ENCODE measurements at regions not wholly inside any gene's neighbourhood (a gene's known extent, or its start where the extent isn't known, plus 50 kb on each side); places are given as distances from the start of the nearest gene placed in this dataset.

GRCh38 chr17:83014940-83015910, 64.2 kb upstream of the METRNL start:
- ChIA-PET CTCF (no interaction called here), POLR2A (no interaction called here)

GRCh38 chr17:83018658-83019193, 60.7 kb upstream of the METRNL start:
- POLR2A ChIA-PET: no interaction called here
- CTCF ChIA-PET: no interaction called here

- CTCF ChIA-PET: no interaction called here
- POLR2A ChIA-PET: no interaction called here
These were observed 60.0 kb upstream of the METRNL start for GRCh38 chr17:83019376-83019775.

- POLR2A ChIA-PET: no interaction called here
- CTCF ChIA-PET: no interaction called here
These were observed 55.0 kb upstream of the METRNL start for GRCh38 chr17:83024218-83024971.

- POLR2A ChIA-PET: no interaction called here
- CTCF ChIA-PET: no interaction called here
These were observed 53.7 kb upstream of the METRNL start for GRCh38 chr17:83025636-83026280.

- ChIA-PET POLR2A (no interaction called here), CTCF (no interaction called here)
These were observed 53.0 kb upstream of the METRNL start for GRCh38 chr17:83026311-83026811.

GRCh38 chr17:83026921-83027320, 52.5 kb upstream of the METRNL start:
- CTCF ChIA-PET: interaction anchor here (0.9 kb wide), 1 partner anchor 22 kb away, joined by 3 read pairs; no protein-coding TSS in a partner anchor
- POLR2A ChIA-PET: interaction anchor here (0.5 kb wide), 1 partner anchor 131 kb away, joined by 3 read pairs; no protein-coding TSS in a partner anchor

- CTCF ChIA-PET: no interaction called here
- POLR2A ChIA-PET: no interaction called here
These were observed 50.6 kb upstream of the METRNL start for GRCh38 chr17:83028851-83029250.

- ChIA-PET CTCF (no interaction called here), POLR2A (no interaction called here)
These were observed 49.8 kb upstream of the METRNL start for GRCh38 chr17:83029571-83029970.

All from activated CD8-positive, alpha-beta memory T cell treated with anti-CD3 and anti-CD28 coated beads for 36 hours (primary cell).